ENCODE measurements at regions not wholly inside any gene's neighbourhood (a gene's known extent, or its start where the extent isn't known, plus 50 kb on each side); places are given as distances from the start of the nearest gene placed in this dataset.
"Not testable (repeated sequence)": the region's sequence is repeated elsewhere in the genome, so short reads cannot be mapped to it uniquely, and the experiment has no call there.

- not testable (repeated sequence) for DNase-seq
These were observed 347.7 kb upstream of the TMEFF2 start for GRCh38 chr2:192542148-192543066.

GRCh38 chr2:192539306-192539705 is 344.6 kb upstream of the TMEFF2 start:
- no peak for DNase-seq

- no peak for DNase-seq
These were observed 342.3 kb upstream of the TMEFF2 start for GRCh38 chr2:192536922-192537624.

GRCh38 chr2:192535956-192536921 is 341.5 kb upstream of the TMEFF2 start:
- DNase-seq: no peak

GRCh38 chr2:192534072-192534471 is 339.3 kb upstream of the TMEFF2 start:
- no peak for DNase-seq

- DNase-seq: not testable (repeated sequence)
These were observed 330.0 kb upstream of the TMEFF2 start for GRCh38 chr2:192524642-192525251.

- not testable (repeated sequence) for DNase-seq
These were observed 329.5 kb upstream of the TMEFF2 start for GRCh38 chr2:192524214-192524613.

GRCh38 chr2:192515937-192516336 is 321.2 kb upstream of the TMEFF2 start:
- DNase-seq: no peak

- DNase-seq: no peak
These were observed 318.8 kb upstream of the TMEFF2 start for GRCh38 chr2:192513575-192513974.

- DNase-seq: not testable (repeated sequence)
These were observed 313.2 kb upstream of the TMEFF2 start for GRCh38 chr2:192507836-192508450.

GRCh38 chr2:192500550-192501200 is 305.9 kb upstream of the TMEFF2 start:
- no peak for DNase-seq

- DNase-seq: no peak
These were observed 304.7 kb upstream of the TMEFF2 start for GRCh38 chr2:192499476-192499875.

GRCh38 chr2:192498747-192499146 is 304.0 kb upstream of the TMEFF2 start:
- DNase-seq: no peak

- DNase-seq: not testable (repeated sequence)
These were observed 293.4 kb upstream of the TMEFF2 start for GRCh38 chr2:192488158-192488557.

- DNase-seq: no peak
These were observed 292.9 kb upstream of the TMEFF2 start for GRCh38 chr2:192487636-192488035.

- DNase-seq: no peak
These were observed 290.2 kb upstream of the TMEFF2 start for GRCh38 chr2:192484903-192485302.

GRCh38 chr2:192480984-192481383 is 286.3 kb upstream of the TMEFF2 start:
- no peak for DNase-seq

GRCh38 chr2:192473331-192473730 is 278.6 kb upstream of the TMEFF2 start:
- DNase-seq: no peak

GRCh38 chr2:192471982-192472381 is 277.2 kb upstream of the TMEFF2 start:
- DNase-seq: no peak

GRCh38 chr2:192469612-192470011 is 274.9 kb upstream of the TMEFF2 start:
- DNase-seq: no peak

GRCh38 chr2:192467953-192468660 is 273.4 kb upstream of the TMEFF2 start:
- DNase-seq: no peak
